K562 (cell line): ENCODE measurements at regions not wholly inside any gene's neighbourhood (a gene's known extent, or its start where the extent isn't known, plus 50 kb on each side); places are given as distances from the start of the nearest gene placed in this dataset.

ENCODE experiments used
- NBN ChIP-seq: fragments of 450-650 bp; IDR thresholded peaks from 2 replicates; pipeline ENCODE4 v1.6.1; 2016; ENCODE audit warnings: low read depth, mild to moderate bottlenecking
- NFYB ChIP-seq: IDR thresholded peaks from 2 replicates; pipeline ENCODE4 v1.6.1; 2011; ENCODE audit warnings: mild to moderate bottlenecking, moderate library complexity; ENCODE audit not compliant: insufficient read length; ENCODE audit errors: extremely low read depth
- POLR2AphosphoS5 ChIP-seq: IDR thresholded peaks from 2 replicates; pipeline ENCODE4 v1.6.1; 2011; ENCODE audit warnings: mild to moderate bottlenecking, low read depth, low read length, moderate library complexity; ENCODE audit not compliant: control insufficient read depth, insufficient read depth
- TF ChIP-seq, protein P1 (sequence below), 3 experiments: fragments of 200-800 bp in 1 of 3; sonication (Bioruptor generic) in 1 of 3; sonication (generic) in 1 of 3; formaldehyde crosslinking in 1 of 3; IDR thresholded peaks; 2 replicates each; pipeline versions ENCODE4 v1.6.1 to v1.8.0; 2016 to 2022; ENCODE audit warnings: mild to moderate bottlenecking in 2 of 3, missing compliant biosample characterization in 2 of 3, missing genetic modification characterization in 2 of 3, missing genetic modification reagents in 1 of 3

DNA sequence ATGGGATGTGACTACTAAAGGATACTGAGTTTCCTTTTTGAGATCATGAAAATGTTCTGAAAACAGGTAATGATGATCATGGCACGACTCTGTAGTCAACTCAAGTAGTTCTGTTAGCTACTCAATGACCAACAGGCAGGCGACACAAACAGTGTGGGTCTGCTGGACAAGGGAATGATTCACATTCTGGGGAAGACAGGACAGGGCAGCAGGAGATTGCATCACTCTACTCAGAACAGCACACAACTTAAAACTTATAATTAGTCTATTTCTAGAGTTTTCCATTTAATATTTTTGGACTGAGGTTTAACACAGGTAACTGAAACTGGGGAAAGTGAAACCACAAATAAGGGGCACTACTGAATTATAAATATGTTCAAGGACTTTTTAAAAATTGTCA lies 365.2 kb downstream of the PRDM5 start:
- TF ChIP-seq NFYB (no peak), POLR2AphosphoS5 (no peak), NBN (no peak)
- TF ChIP-seq, protein P1, sequence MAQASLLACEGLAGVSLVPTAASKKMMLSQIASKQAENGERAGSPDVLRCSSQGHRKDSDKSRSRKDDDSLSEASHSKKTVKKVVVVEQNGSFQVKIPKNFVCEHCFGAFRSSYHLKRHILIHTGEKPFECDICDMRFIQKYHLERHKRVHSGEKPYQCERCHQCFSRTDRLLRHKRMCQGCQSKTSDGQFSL (CRISPR knock-in tag; IDR thresholded peaks at IDR 0.05): no peak
- TF ChIP-seq, protein P1 (tag; IDR thresholded peaks at IDR 0.05): no peak
